ENCODE measurements at regions not wholly inside any gene's neighbourhood (a gene's known extent, or its start where the extent isn't known, plus 50 kb on each side); places are given as distances from the start of the nearest gene placed in this dataset.
"Not testable (repeated sequence)": the region's sequence is repeated elsewhere in the genome, so short reads cannot be mapped to it uniquely, and the experiment has no call there.

- no peak for DNase-seq
These were observed 108.3 kb upstream of the FGGY start for GRCh38 chr1:59188413-59189213.

- DNase-seq = no peak
These were observed 103.3 kb upstream of the FGGY start for GRCh38 chr1:59193443-59194093.

DNA sequence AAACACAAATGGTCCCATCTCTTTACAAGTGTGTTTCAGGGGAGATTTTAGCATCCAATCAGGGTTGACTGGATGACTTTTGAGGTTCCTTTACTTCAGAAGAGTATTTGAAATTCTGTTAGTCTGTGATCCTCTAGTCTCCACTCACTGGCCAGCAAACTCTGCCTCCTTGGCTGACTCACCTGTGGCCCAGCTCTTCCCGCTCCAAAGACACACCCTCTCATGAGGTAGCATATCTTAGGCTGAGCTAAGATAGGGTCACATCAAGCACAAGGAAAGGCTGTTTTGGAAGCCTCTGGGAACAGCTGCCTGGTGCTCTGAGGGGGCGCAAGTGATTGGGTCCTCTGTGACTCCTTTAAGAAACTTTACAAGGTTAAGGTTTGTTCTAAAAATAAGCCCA lies 102.3 kb upstream of the FGGY start:
- no peak for DNase-seq

DNA sequence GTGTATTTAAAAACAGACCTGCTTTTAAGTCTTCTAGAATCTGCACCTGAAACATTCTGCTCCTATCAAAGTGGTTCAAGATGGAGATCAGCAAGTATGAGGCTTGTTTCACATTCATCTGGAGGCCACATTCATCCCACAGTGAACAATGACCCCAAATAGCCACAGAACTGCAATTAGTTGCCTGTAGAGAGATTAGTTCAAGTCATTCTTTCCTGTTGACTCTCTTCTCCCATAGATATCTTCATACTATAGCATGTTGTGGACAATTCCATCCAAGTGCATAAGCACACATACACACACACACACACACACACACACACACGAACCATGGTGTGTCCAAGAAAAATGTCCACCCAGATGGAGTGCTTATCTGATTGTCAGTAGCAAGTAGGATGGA lies 101.7 kb upstream of the FGGY start:
- DNase-seq = no peak

GRCh38 chr1:59198564-59198963 lies 98.3 kb upstream of the FGGY start:
- no peak for DNase-seq

GRCh38 chr1:59199147-59199546 lies 97.7 kb upstream of the FGGY start:
- DNase-seq = no peak

GRCh38 chr1:59199719-59200376 lies 97.0 kb upstream of the FGGY start:
- no peak for DNase-seq

GRCh38 chr1:59201341-59201740 lies 95.6 kb upstream of the FGGY start:
- DNase-seq = no peak

- no peak for DNase-seq
These were observed 94.4 kb upstream of the FGGY start for GRCh38 chr1:59202455-59202854.

DNA sequence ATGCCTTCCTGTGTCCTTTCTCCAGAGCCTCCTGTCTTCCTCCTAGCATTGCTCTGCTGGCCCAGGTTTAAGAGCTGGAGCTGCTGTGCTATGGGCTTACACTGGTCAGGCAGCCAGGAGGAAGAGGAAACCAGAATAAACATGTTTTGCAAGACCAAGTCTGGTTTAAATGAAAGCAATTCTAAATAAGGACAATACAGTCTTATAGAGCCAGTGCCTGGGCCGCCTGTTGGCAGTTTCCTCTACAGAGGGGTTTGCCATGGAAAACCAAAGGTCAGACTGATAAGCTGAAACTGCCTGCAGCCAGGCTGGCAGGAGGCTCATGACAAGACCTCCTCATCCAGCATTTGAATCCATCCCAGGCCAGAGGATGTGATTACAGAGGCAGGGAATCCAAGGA lies 92.9 kb upstream of the FGGY start:
- no peak for DNase-seq

GRCh38 chr1:59206616-59207015 lies 90.3 kb upstream of the FGGY start:
- DNase-seq = not testable (repeated sequence)

GRCh38 chr1:59210430-59210829 lies 86.5 kb upstream of the FGGY start:
- DNase-seq = not testable (repeated sequence)

DNA sequence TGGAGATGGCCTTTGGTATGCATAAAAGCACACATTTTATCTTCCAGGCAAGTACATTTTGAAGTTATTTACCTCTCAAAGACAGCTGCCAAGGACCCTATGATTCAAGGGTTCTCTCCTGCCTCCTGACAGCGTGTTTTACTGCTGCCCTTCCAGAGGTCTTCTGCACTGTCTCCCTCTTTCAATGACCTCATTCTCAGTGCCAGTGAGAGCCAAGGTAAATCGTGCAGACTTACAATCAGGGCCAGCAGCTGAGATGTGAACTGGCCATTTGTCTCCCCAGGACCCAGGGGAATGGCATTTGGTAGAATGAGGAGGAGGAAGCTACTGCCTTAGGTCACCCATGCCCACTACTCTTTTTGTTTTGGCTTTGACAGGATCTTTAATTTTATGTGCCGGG lies 84.2 kb upstream of the FGGY start:
- DNase-seq = no peak

DNA sequence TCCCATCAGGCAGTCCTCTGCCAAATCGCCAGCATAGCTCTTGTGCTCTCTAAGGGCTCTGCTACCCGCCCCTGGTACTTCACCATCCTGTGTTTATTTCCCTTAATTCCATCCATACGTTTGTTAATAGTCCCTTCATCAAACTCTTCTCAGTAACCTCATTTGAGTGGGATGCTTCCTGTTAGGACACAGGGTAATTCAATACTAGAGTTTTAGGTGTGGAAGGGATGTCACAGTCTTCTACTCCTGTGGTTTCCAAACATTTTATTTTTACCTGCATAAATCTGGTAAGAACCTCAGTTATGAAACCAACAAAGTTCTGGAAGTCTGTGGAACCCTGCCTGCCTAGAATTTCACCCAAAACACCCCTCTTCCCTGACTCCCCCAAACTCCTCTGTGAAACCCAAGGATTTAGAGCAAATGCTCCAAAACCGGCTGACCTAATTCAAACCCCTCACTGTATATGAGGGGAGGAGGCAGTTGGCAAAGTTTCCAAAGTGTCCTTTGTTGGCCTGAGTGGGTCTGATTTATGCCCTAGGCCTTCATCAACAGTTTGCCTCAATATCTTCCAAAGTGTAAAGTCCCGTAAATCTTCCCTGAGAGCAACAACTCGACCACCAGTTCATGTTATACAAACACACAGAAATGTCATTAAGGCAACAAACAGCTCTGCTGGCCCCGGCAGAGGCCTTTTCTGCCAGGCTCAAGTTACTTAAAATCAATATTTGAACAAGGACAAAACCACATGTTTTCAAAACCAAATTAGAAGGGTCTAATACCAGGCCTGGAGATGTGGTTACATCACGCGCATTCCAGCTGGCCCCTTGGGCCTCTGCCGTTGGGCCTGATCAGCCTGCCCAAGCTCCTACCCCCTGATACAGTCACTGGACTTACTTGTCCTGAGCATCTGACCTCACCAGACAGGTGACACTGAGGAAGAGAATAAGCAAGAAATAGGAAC lies 82.4 kb upstream of the FGGY start:
- no peak for DNase-seq

- no peak for DNase-seq
These were observed 81.1 kb upstream of the FGGY start for GRCh38 chr1:59215766-59216291.

DNA sequence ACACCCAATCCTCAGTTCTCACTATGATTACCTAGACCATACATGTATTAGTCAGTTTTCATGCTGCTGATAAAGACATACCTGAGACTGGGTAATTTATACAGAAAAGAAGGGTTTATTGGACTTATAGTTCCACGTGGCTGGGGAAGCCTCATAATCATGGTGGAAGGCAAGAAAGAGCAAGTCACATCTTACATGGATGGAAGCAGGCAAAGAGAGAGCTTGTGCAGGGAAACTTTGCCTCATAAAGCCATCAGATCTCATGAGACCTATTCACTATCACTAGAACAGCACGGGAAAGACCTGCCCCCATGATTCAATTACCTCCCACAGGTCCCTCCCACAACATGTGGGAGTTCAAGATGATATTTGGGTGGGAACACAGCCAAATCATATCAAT lies 79.5 kb upstream of the FGGY start:
- DNase-seq = not testable (repeated sequence)

DNA sequence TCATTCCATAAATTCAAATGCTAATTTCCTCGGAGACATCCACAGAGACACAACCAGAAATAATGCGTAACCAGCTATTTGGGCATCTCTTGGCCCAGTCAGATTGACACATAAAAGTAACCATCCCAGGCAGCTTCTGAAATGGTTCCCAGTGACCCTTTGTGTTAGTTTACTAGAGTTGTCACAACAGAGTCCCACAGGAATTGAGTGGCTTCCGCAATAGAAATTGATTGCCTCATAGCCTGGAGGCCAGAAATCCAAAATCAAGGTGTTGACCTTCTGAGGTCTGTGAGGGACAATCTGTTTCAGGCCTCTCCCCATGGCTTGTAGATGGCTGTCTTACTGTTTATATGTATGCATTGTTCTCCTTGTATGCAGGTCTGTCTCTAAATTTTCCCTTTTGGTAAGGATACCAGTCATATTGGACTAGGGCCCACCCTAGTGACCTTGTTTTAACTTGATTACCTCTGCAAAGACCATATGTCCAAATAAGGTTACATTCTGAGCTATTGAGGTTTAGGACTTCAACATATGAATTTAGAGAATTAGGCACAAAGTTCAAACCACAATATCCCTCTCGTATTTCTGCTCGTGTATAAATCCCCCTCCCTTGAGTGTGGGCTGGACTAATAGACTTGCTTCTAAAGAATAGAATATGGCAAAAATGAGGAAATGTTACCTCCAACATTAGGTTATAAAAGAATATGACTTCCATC lies 78.2 kb upstream of the FGGY start:
- DNase-seq = no peak

GRCh38 chr1:59219916-59220315 lies 77.0 kb upstream of the FGGY start:
- DNase-seq = no peak

GRCh38 chr1:59220356-59220755 lies 76.5 kb upstream of the FGGY start:
- DNase-seq = no peak

GRCh38 chr1:59223198-59223597 lies 73.7 kb upstream of the FGGY start:
- DNase-seq = no peak

- no peak for DNase-seq
These were observed 72.8 kb upstream of the FGGY start for GRCh38 chr1:59223989-59224634.

All from activated CD8-positive, alpha-beta memory T cell treated with anti-CD3 and anti-CD28 coated beads for 24 hours (primary cell).